ENCODE measurements at regions not wholly inside any gene's neighbourhood (a gene's known extent, or its start where the extent isn't known, plus 50 kb on each side); places are given as distances from the start of the nearest gene placed in this dataset.

DNA sequence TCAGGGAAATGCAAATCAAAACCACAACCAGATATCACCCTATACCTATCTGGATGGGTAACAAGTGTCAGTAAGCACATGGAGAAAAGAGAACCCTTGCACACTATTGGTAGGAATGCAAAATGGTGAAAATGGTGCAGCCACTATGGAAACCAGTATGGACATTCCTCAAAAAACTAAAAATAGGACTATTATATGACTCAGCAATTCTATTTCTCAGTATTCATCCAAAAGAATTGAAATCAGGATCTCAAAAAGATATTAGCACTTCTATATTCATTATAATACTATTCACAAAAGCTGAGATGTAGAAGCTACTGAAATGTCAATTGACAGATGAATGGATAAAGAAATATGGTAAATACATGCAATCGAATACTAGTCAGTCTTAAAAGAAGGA is 491.1 kb upstream of the MYT1L start:
- no peak for DNase-seq

DNA sequence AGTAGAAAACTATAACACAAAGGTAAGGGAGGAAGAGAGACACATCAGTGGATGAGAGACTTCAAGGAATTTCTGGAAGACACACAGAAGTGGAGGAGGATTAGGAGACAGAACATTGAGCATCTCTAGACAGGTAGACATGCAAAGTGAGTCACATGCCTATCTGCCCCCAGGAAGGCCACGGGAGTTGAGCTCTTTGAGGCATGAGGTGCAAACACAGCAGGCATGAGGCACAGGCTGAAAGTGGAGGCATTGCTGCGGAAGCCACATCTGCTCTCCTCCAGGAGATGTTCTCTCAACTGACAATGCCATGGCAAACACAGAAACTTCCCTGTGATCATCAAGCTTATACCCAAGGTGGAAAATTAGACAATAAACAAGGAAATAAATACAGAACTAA is 481.6 kb upstream of the MYT1L start:
- no peak for DNase-seq

DNA sequence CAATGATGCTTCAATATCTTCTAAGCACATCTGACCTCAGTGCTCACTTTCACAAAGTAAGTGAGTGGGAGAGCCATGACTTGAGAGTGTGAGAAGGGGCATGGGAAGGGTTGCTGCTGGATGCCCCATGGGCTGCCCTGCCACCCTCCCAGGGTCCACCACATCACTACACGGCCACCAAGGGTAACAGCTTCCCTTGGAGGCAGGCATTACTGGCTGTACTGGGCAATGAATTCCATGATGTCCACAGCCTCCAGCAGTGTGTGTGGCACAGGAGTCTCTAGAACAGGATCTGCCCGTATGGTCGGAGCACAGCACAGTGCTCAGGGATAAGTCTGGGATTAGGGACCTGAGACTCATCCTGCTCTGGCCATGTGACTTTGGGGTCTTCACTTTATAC is 481.0 kb upstream of the MYT1L start:
- no peak for DNase-seq

DNA sequence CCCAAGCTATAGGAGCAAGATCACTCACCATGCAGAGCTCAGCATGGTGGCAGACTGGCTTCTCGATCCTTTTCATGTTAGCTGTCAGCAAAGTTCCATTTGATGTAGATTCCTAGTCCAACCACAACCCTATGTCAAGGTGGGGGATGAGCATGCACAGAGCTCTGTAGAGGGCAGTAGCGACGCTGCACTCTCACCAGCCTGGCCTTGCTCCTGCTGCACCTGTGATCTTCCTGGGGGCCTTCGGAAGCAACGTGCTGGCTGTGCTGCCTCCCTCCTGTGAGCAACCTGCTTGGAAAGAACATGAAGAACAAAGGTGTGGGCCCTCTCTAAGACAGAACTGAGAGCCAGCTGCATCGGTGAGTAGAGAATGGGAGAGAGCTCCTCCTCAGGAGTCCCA is 479.4 kb upstream of the MYT1L start:
- DNase-seq: no peak

DNA sequence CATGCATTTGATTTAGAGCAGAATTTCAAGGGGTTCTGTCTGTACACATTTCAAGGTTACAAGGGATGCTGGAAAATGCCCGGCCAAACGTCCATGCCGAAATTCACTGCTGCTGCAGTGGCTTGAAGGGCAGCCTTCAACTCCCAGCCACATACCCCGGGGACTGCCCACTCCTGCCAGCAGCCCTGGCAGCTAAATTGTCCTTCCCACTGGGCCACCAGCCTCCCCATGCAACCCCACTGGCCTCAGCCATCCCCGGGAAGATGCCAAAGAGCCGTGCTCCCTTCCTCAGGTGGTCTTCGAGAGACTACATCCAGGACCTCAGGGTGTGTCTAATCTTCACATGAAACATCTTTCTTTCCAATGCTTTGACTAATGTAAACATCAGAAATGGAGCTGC is 478.7 kb upstream of the MYT1L start:
- DNase-seq: no peak

DNA sequence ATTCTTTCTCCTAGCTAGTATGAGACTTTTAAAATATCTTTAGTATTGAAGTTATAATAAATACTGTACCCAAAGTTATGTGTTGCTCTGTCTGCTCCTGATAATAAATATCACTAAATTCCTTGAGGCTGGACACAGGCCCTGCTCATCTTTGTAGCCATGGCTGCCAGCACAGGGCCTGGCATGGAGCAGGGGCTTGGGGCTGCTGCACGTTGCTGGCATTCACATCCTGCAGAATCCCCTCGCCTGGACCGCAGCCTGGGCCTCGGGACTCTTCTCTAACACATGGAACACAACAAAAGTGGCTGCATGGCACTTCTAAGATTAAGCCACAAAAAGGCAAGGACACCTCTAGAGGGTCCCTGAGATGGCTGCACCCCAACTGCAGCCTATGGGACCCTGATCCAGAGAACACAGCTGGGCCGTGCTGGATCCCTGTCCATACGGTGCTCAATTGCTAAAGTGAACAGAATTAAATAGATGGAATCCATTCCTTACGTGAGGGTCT is 477.5 kb upstream of the MYT1L start:
- DNase-seq: no peak

DNA sequence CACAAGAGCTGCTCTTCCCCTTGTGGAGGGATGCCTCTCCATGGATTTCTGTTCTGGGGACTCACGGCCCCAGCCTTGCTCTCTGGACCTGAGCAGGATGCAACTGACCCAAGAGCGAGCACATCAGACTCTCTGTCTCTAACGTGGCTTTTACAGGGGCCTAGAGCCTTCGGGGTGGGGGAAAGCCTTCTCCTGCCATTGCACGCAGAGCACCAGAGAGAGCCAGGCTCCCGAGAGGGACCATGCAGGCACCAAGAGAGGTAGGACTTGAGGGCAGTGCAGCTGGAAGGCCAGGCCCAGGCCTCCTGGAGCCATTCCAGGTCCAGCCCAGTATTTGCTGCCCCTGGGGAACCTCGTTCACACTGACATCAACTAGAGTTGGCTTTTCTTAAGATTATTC is 475.6 kb upstream of the MYT1L start:
- no peak for DNase-seq

DNA sequence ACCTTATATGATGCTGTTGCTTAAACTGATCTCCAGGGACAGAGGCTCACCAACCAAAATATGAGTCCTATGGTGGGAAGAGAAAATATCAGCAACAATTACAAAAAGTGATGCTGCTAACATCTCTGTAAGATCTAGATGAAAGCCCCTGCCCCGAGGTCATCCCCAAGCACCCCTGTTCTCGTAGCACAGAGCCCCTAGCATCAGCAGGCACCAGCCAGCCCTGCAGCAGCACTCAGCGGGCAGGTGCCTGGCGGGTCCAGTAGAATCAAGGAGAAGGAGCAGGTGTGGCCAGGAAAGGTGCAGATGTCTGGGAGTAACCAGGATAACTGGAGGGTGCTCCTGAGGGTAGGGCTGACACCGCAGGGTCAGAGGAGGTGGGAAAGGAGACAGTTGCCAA is 474.2 kb upstream of the MYT1L start:
- DNase-seq: no peak

DNA sequence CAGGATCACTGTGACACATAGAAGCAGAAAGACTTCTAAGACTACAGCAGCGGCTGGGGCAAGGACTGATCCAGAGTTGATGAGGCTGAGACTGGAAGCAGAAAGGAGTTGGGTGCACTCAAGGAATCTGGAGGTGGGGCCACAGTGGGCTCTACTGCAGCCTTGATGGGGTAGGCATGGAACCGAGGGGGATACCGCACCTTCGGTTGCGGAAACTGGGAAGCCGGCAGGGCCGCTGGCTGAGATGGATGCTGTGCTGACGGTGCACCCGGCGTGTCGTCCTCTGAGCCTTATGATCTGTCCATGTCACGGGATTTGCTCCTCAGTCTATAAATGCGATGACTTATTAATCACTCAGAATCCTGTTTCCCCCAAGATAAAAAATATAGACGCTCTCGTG is 473.5 kb upstream of the MYT1L start:
- no peak for DNase-seq

DNA sequence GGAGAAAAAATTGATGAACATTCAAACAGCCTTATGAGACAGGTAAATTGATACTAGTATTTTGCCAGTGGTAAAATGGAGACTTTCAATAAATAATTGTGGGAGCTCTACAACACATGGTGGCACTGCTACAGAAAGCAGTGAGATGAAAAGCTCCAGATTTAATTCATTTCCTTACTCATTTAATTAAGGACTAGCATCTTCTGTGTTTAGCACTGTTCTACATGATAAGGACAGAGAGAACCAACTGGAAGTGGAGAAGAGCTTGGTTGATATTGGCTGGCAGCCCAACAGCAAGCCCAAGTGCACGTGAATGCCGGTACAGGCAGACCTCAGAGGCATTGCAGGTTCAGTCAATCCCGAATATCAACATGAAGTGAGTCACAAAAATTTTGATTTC is 470.4 kb upstream of the MYT1L start:
- DNase-seq: no peak

DNA sequence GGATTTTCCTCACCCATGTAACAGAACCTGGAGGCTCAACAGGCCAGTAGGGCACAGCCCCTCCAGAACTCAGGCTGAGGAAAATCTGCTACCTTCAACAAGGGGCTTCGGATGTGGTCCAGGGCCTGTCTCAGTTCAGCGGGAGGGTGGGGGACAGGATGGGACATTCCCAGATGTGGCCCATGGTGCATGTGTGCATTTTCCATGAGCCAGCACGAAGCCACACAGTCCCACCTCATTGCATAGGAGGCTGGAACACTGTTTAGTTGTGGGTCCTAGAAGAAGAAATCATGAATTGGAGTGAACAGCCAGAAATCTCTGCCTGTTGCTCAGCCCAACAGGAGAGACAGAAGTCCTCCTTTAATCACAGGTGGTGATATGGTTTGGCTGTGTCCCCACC is 469.6 kb upstream of the MYT1L start:
- no peak for DNase-seq

DNA sequence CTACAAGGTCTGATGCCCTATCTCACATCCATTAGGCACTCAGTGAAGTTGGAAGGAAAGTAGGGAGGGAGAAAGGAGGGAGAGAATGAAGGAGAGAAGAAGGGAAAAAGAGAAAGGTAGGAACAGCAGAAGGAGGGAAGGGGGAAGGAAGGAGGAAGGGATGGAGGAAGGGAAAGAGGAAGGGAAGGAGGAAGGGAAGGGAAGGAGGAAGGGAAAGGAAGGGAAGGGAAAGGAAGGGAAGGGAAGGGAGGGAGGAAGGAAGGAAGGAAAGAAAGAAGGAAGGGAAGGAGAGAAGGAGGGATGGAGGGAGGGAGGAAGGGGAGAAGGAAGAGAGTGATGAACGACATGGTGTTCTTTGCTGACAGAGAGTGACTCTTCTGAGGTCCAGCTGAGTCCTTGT is 468.9 kb upstream of the MYT1L start:
- no peak for DNase-seq

DNA sequence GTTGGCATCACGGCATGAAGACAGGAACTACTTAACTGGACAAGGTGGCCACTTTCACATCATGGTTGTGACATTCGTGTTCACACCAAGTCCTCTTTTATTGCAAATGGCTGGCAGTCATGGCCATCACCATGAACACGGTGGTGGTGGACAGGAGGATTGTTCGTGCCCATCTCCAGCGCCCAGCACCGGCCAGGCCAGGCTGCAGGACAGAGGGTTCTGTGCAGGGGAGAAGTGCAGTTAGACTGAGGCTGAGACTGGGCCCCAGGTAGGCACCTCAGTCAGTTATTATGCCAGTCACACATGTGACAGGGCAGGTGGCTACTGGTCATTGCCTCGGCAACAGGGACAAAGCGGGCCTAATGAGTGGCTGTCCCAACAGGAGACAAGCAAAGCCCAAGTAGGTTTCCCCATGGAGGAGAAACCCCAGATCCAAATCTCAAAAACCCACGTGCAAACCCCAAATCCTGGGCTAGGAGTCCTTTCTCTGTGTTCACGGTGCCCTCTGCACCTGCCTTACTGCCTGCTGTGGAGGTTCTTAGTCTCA is 468.1 kb upstream of the MYT1L start:
- DNase-seq: no peak

DNA sequence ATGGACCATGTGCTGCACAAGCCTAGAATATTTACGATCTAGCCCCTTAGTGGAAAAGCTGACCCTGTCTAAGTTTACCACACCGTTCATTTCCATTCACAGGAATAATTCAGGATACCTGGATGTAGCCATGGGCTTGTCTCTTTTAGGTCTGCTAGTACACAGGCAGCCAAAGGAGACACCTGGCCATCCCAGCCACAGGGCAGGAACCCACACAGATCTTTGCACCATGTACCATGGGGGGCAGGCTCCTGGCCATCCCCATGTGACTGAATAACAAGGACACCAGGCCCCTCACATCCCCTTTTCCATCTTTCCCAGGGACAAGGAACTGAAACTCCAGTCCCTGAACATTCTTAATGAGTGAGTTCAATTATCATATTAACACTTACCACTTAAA is 467.3 kb upstream of the MYT1L start:
- no peak for DNase-seq

DNA sequence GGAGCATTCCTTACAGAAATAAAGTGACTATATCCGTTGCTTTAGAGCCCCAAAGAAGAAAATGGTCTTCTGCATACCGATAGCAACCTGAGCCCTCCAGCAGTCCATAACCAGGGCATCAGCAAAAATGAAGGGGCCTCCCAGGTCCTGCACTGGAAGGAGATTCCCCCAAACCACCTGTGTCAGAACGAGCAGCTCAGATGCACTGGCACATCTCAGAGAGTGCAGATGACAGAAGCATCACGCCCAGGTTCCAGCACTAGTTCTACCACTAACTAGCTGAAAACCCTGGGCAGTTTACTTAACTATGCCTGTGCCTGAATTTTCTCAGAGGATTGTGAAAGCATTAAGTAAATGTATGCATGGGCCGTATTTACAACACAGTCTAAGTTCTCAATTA is 466.7 kb upstream of the MYT1L start:
- no peak for DNase-seq

DNA sequence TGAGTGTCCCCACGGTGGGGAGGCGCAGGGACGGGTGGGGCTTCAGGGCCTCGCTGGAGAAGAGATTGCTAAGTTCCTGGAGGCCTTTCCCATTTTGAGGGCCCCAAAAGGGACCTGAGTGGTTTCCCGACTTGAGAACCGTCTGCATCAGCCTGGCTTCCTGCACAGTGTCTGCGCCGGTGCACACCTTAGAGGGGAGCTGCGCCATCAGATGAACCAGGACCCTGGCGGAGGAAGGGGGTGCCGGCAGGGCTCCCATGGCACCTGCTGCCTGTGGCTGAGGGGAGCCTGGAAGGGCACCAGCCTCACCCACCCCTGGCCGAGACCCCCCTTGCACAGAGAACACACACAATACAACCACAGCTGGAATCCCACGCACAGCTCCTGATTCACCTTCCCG is 465.1 kb upstream of the MYT1L start:
- no peak for DNase-seq

DNA sequence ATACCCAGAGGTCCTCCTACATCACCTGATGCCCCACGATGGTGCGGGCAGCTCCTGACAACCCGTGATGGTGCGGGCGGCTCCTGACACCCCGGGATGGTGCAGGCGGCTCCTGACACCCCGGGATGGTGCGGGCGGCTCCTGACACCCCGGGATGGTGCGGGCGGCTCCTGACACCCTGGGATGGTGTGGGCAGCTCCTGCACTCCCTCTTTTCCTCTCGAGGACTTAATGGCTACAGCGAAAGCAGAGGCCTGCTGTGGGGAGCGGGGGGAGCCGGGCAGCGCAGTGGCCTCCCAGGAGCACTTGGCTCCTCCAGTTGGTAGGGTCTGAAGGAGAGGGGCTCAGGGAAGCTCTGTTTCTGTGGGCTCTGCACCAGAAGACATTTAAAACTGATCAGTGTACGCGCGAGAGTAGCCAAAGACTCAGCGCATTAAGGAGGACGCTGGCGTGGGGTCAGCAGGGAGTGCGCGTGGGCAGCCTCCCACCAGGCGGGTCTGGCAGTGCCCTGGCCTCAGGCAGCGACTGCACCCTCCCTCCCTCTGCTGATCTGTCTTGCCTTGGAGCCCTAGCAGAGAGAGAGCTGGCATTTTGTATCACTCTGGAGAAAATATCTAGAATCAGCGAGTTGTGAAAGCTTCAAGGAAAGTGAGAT is 464.5 kb upstream of the MYT1L start:
- no peak for DNase-seq

DNA sequence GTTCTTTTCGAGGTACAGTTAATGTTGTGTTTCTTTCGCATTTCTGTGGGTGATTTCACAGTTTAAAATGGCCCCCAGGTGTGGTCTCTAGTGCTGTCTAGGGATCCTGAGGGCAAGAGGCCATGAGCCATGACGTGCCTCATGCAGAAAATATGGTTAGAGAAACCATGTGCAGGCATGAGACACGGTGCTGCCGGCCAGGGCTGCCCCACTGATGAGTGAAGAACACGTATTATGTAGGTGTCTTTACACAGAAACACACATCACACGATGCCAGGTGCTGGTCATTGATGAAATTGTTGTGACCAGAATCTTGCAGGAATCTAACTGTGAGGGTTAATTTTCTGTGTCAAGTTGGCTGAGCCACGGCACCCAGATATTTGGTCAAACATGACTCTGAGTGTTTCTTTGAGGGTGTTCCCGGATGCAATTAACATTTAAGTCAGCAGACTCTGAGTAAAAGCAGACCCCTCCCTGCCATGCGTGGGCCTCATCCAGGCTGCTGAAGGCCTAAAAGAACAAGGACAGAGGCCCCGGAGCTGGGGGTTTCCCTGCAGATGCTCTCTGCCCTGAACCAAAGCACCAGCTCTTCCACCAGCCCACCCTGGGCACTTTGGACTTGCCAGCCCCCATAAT is 463.0 kb upstream of the MYT1L start:
- no peak for DNase-seq

DNA sequence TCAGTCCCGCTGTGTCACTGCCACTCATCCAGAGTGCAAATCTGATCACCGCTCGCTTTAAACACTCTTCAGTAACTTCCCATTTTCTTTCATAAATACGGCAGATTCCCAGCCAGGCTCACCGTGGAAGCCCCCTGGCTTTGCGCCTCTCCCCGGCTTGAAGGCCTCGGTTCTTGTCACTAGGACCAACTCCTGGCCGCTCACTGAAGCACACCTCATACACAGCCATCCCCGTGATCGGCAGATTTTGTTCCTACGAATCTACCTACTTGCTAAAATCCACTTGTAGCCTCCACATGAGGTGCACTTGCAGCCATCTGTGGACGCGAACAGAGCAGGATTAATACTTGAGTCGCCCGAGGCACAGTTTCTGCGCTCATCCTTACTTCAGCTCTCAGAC is 462.4 kb upstream of the MYT1L start:
- no peak for DNase-seq

DNA sequence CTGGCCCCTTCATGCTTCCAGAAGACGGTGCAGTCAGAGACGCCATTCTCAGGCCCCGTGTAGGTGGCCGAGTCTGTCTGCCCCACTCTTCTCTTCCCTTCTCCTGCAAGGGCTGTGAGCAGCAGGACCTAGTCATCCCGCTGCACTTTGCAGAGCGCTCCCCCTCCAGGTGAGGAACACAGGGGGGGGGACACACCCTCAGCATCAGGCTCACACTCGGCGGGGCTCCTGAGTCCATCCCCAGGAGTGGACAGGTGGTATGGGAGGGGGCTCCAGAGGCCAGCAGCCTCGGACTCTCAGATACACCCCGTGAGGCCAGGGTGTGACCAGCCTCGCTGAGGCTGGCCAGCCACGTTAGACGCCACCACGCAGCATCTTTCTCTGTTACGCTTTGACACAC is 460.5 kb upstream of the MYT1L start:
- DNase-seq: no peak

DNA sequence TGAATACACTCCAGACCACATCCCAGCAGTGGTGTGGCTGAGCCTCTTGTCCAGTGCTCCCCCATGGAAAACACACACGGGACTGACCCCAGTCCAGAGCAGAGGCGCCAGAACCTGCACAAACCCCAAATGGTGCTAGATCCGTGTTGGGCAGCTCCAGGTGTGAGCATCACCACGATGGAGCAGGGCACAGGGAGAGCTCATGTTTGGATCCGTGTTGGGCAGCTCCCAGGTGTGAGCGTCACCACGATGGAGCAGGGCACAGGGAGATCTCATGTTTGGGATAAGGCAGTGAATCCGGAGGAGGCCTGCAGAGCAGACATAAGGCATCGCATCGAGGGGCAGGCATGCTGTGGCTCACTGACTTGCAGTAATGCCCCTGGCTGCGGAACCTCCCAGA is 460.0 kb upstream of the MYT1L start:
- DNase-seq: no peak

DNA sequence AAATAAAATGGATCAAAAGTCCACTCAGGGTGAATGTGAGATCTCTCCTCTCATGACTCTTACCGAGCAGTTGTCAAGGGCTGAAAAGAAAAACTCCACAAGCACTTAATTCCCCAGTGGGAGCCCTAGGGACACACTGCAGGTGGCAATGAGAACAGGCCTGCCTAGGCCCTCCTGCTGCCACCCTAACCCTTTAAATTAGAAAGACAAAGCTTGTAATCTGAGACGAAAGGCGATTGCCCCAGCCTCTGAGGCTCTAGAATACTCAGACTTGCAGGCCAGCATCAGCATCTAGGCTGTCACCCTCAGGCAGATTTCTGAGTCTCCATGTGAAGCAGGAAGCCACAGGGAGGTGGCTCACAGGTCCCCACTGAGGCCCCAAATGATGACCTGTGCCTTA is 457.0 kb upstream of the MYT1L start:
- DNase-seq: no peak

DNA sequence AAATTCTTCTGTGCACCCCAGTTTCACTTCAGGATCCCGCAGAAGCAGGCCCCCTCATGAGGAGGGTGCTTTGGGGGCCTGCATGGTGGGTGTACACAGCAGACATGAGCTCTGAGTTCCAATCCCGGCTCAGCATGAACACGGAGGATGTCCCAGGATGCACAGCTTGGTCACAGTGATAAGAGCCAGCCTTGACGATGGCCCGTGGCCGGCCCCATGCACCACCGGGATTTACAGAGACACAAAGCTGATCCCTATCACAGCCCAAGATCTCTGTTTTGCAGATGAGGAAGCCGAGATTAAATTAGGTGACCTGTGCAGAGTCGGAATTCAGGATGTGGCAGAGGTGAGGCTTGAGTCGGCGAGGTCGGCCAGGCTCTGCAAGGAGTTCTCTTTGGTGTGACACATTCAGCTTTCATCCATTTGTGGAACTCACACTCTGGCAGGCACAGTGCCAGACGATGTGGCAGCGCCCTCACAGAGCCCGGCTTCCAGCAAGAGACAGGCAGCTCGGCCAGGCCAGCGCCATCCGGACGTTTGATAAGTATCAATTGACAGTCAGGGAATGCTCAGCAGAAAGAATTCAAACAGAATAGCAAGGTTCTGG is 456.3 kb upstream of the MYT1L start:
- DNase-seq: no peak

DNA sequence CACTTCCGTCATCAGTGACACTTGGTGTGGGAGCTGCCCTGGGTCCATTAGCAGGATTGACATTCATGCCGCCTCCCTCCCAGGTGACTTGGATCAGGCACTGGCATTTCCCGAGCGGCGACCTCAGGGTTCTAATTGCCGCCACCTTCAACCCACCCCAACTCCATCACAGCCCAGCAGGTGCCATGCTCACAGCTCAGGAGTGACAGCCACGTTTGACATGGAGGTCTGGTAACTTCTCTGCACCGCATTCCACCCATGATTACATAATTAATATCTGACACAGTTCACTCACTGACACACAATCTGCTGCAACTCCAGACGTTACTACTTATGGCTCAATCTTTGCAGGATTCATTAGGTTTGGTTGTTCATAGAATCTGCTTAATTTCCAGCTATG is 450.9 kb upstream of the MYT1L start:
- no peak for DNase-seq
